ENCODE measurements at regions not wholly inside any gene's neighbourhood (a gene's known extent, or its start where the extent isn't known, plus 50 kb on each side); places are given as distances from the start of the nearest gene placed in this dataset.
A peak's percentile ranks its signal among the peaks of the same experiment; 100 is the strongest.

DNA sequence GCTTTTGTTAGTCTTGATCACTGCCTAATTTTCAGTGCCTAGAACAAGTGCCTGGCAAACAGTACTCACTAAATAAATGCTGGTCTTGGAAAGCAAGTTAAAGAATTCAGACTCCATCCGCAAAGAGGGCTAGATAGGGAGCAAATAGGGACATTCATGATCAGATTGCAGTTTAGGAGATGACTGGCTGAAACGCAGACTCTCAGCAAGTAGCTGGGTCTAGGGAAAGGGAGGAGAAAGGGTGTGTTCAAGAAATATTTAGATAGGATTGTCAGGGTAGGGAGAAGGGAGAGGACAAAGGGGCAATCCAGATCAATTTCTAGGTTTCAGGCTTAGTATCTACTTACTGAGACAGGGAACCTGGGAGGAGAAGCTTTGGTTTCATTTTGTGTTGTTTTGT lies 108.4 kb downstream of the ESM1 start:
- H2AFZ ChIP-seq (ENCODE audit: low read length): no peak overlapping the region
- ChIA-PET CTCF (no interaction called here), POLR2A (ENCODE audit: unreplicated experiment) (no interaction called here)
- H3K36me3 ChIP-seq (ENCODE audit: low read depth, low read length): no peaks in the 10 kb centered on the region
- H3K9me2 ChIP-seq (replicated peaks; ENCODE audit: low read length): no peaks in the 10 kb centered on the region
- DNase-seq (no peak), ATAC-seq (no peak)
- H3K27ac ChIP-seq (ENCODE audit: low read length): no peak overlapping the region
- no peaks in the 10 kb centered on the region for H3K79me2 ChIP-seq (ENCODE audit: low read length)
- no peaks in the 10 kb centered on the region for H3K9me3 ChIP-seq (ENCODE audit: low read length)
- H3K4me1 ChIP-seq (ENCODE audit: insufficient read depth, low read length): peaks cover 16% of the 10 kb centered on the region
- no peak overlapping the region for H3K9ac ChIP-seq (ENCODE audit: low read length)
- H3K4me2 ChIP-seq (ENCODE audit: low read length): no peak overlapping the region
- no peaks in the 10 kb centered on the region for H3F3A ChIP-seq (ENCODE audit: low read length, unreplicated experiment)
- H4K20me1 ChIP-seq (ENCODE audit: low read length): no peaks in the 10 kb centered on the region
- no TSS peak for BruUV-seq (replicated peaks)
- intact Hi-C loops (cut with micrococcal nuclease): no loop called here
- TF ChIP-seq EZH2 (IDR thresholded peaks at IDR 0.05; ENCODE audit: low read length, unreplicated experiment) (no peak), EZH2phosphoT487 (IDR thresholded peaks at IDR 0.05; ENCODE audit: borderline replicate concordance, low read length) (no peak)
- TF ChIP-seq, protein P1, sequence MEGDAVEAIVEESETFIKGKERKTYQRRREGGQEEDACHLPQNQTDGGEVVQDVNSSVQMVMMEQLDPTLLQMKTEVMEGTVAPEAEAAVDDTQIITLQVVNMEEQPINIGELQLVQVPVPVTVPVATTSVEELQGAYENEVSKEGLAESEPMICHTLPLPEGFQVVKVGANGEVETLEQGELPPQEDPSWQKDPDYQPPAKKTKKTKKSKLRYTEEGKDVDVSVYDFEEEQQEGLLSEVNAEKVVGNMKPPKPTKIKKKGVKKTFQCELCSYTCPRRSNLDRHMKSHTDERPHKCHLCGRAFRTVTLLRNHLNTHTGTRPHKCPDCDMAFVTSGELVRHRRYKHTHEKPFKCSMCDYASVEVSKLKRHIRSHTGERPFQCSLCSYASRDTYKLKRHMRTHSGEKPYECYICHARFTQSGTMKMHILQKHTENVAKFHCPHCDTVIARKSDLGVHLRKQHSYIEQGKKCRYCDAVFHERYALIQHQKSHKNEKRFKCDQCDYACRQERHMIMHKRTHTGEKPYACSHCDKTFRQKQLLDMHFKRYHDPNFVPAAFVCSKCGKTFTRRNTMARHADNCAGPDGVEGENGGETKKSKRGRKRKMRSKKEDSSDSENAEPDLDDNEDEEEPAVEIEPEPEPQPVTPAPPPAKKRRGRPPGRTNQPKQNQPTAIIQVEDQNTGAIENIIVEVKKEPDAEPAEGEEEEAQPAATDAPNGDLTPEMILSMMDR (conservative IDR thresholded peaks at IDR 0.05; ENCODE audit: low read depth, low read length): no peak
- H3K27me3 ChIP-seq (ENCODE audit: low read length): no peaks in the 10 kb centered on the region
- H3K4me3 ChIP-seq (ENCODE audit: low read length): no peak overlapping the region

DNA sequence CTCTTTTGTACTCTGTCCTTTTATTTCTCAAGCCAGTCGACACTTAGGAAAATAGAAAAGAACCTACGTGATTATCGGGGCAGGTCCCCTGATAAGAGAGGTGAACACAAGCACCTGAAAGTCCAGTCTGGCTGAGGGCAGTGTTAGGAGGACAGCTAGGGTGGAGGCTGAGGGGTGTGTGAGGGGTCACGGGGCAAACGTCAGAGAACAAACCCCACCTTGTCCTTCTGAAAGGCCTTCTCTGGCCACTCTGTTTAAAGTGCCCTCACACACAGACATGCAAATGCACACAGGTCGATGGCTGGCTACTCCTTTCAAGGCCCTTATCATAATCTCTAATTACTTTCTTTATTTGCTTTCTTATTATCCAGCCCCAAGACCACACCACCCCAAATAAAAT lies 108.8 kb downstream of the ESM1 start:
- no peak for DNase-seq
- peaks cover 12% of the 10 kb centered on the region for H3K4me1 ChIP-seq (ENCODE audit: insufficient read depth, low read length)
- H3K4me2 ChIP-seq (ENCODE audit: low read length): no peak overlapping the region
- H2AFZ ChIP-seq (ENCODE audit: low read length): no peak overlapping the region
- H3K9me3 ChIP-seq (ENCODE audit: low read length): no peaks in the 10 kb centered on the region
- no peak overlapping the region for H3K4me3 ChIP-seq (ENCODE audit: low read length)
- POLR2A ChIA-PET (ENCODE audit: unreplicated experiment): no interaction called here
- no peaks in the 10 kb centered on the region for H3K36me3 ChIP-seq (ENCODE audit: low read depth, low read length)
- intact Hi-C loops (cut with micrococcal nuclease): no loop called here
- peaks cover 2% of the 10 kb centered on the region; the same call in 1 of the 2 replicates for H3K27me3 ChIP-seq (ENCODE audit: low read length)
- H3K9me2 ChIP-seq (replicated peaks; ENCODE audit: low read length): no peaks in the 10 kb centered on the region
- H3F3A ChIP-seq (ENCODE audit: low read length, unreplicated experiment): no peaks in the 10 kb centered on the region
- no peak for ATAC-seq
- H3K79me2 ChIP-seq (ENCODE audit: low read length): no peaks in the 10 kb centered on the region
- TF ChIP-seq EZH2phosphoT487 (IDR thresholded peaks at IDR 0.05; ENCODE audit: borderline replicate concordance, low read length) (no peak), EZH2 (IDR thresholded peaks at IDR 0.05; ENCODE audit: low read length, unreplicated experiment) (no peak)
- TF ChIP-seq, protein P1 (conservative IDR thresholded peaks at IDR 0.05; ENCODE audit: low read depth, low read length): no peak
- no peak overlapping the region for H3K27ac ChIP-seq (ENCODE audit: low read length)
- BruUV-seq (replicated peaks): no TSS peak
- CTCF ChIA-PET: no interaction called here
- no peak overlapping the region for H3K9ac ChIP-seq (ENCODE audit: low read length)
- no peaks in the 10 kb centered on the region for H4K20me1 ChIP-seq (ENCODE audit: low read length)

DNA sequence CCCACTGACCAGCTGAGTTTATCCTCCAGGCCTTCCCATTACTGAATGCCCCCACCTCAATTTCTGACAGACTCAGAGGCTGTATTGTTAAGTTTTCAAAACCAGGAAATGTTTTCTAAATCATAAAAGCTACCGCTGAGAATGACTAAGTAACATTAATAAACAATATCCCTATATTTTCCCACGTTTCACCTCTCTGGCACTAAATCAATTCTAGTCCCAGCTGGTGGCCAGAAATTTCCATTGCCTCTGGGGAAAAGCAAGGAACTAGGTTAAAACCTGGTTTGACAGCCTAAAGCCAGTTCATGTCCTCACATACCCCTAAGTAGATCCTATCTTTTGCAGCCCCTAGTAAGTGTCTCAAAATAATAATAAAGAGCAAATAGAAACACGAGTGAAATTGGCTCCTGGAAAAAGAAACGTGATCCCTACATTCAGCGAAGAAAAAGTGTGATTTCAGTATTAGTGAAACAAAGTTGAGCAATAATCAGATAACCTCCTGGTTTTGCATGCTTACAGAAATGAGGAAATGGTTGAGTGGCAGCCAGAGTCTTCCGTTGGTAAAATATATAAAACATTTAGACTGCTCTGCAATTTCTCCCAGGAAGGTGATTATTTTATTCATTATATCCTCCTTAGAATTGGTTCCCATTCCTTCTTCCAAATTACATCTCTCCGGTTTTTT lies 110.9 kb downstream of the ESM1 start:
- no peak overlapping the region for H3K4me3 ChIP-seq (ENCODE audit: low read length)
- DNase-seq (peak; percentile 53), ATAC-seq (no peak)
- ChIA-PET POLR2A (ENCODE audit: unreplicated experiment) (no interaction called here), CTCF (interaction anchor here (0.6 kb wide), 1 partner anchor 21 kb away, joined by 3 read pairs; no protein-coding TSS in a partner anchor)
- H3K36me3 ChIP-seq (ENCODE audit: low read depth, low read length): no peaks in the 10 kb centered on the region
- H3K79me2 ChIP-seq (ENCODE audit: low read length): no peaks in the 10 kb centered on the region
- peak overlapping the region; percentile 10; the same call in 1 of the 2 replicates for H3K4me2 ChIP-seq (ENCODE audit: low read length)
- peaks cover 17% of the 10 kb centered on the region; the same call in 1 of the 2 replicates for H3K27me3 ChIP-seq (ENCODE audit: low read length)
- H3K9me2 ChIP-seq (replicated peaks; ENCODE audit: low read length): no peaks in the 10 kb centered on the region
- no peak overlapping the region for H3K9ac ChIP-seq (ENCODE audit: low read length)
- no peak overlapping the region for H3K27ac ChIP-seq (ENCODE audit: low read length)
- intact Hi-C loops (cut with micrococcal nuclease): no loop called here
- no peaks in the 10 kb centered on the region for H3K9me3 ChIP-seq (ENCODE audit: low read length)
- H3K4me1 ChIP-seq (ENCODE audit: insufficient read depth, low read length): peaks cover 10% of the 10 kb centered on the region
- BruUV-seq (replicated peaks): no TSS peak
- H3F3A ChIP-seq (ENCODE audit: low read length, unreplicated experiment): no peaks in the 10 kb centered on the region
- H4K20me1 ChIP-seq (ENCODE audit: low read length): no peaks in the 10 kb centered on the region
- H2AFZ ChIP-seq (ENCODE audit: low read length): no peak overlapping the region
- TF ChIP-seq EZH2phosphoT487 (IDR thresholded peaks at IDR 0.05; ENCODE audit: borderline replicate concordance, low read length) (no peak), EZH2 (IDR thresholded peaks at IDR 0.05; ENCODE audit: low read length, unreplicated experiment) (no peak)
- TF ChIP-seq, protein P1 (conservative IDR thresholded peaks at IDR 0.05; ENCODE audit: low read depth, low read length): no peak
